ENCODE measurements at regions not wholly inside any gene's neighbourhood (a gene's known extent, or its start where the extent isn't known, plus 50 kb on each side); places are given as distances from the start of the nearest gene placed in this dataset.
"Not testable (repeated sequence)": the region's sequence is repeated elsewhere in the genome, so short reads cannot be mapped to it uniquely, and the experiment has no call there.

DNA sequence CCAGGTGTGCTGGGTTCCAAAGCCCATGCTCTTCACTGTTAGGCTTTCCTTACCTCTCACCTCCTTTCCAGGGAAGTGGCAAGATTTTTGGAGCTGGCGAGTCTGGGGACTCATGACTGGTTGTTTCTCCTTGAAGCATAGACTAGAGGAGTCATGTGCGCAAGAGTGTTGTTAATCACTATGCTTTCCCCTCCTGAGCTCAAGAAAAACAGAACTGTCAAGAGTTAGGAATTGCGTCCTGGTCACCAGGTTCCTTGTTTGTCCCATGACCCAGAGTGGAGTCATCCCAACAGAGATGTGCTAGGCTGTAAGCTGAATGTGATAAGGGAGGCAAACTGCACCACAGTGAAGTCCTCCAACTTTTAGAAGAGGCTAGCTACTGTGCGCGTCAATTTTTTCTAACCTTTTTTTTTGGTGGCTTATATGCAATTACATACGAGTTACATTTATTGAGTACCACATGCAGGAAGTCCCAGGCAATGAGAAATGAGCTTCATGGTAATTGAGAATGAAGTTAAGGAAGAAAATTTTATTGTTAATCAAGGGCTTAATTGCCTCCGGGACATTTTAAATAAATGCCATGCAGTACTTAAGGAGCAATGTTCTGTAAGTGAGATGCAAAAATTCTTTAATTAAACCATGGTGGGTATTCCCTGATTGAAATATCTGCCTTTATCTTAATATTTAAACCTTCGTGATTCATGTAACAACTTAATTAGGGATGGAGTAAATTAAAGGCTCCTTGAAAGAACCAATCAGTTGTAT, 233.9 kb downstream of the ZIC5 start:
- Mint-ChIP-seq H3K36me3 (no peaks in the 10 kb centered on the region), H3K4me1 (peaks cover 6% of the 10 kb centered on the region)

DNA sequence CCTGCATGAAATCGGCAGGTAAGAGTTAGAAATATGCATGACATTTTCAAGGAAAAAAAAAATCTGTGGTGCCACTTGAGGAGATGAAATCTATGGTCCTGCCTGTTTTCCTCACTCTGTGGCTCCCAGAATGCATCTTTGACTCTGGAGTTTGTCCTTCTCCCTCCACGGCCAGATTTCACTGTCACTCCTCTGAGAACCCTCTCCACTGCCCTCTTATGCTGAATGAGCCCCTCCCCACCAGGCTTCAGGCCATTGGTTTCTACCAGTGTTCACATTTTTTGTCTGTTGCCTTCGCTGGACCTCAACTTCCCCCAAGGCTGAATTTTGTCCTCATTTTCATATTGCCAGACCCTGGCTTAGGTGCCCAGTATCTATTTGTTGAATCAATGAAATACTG, 235.0 kb downstream of the ZIC5 start:
- CTCF ChIA-PET: no interaction called here
- no peak overlapping the region for H3K27ac Mint-ChIP-seq
- DNase-seq: no peak
- peaks cover 6% of the 10 kb centered on the region for H3K4me1 Mint-ChIP-seq
- H3K36me3 Mint-ChIP-seq: no peaks in the 10 kb centered on the region
- H3K9me3 Mint-ChIP-seq (ENCODE audit: low read depth): no peaks in the 10 kb centered on the region
- no peak overlapping the region for H3K4me3 Mint-ChIP-seq
- peaks cover 9% of the 10 kb centered on the region for H3K27me3 Mint-ChIP-seq
- no peak for ATAC-seq

More for the DNA sequence above, 233.9 kb downstream of the ZIC5 start:
- H3K27ac Mint-ChIP-seq: no peak overlapping the region
- ATAC-seq (no peak), DNase-seq (no peak)
- H3K9me3 Mint-ChIP-seq (ENCODE audit: low read depth): no peaks in the 10 kb centered on the region
- CTCF ChIA-PET: interaction anchor here (1.0 kb wide), 2 partner anchors 12 to 81 kb away, joined by 3 read pairs; no protein-coding TSS in a partner anchor
- peaks cover 12% of the 10 kb centered on the region for H3K27me3 Mint-ChIP-seq
- no peak overlapping the region for H3K4me3 Mint-ChIP-seq

DNA sequence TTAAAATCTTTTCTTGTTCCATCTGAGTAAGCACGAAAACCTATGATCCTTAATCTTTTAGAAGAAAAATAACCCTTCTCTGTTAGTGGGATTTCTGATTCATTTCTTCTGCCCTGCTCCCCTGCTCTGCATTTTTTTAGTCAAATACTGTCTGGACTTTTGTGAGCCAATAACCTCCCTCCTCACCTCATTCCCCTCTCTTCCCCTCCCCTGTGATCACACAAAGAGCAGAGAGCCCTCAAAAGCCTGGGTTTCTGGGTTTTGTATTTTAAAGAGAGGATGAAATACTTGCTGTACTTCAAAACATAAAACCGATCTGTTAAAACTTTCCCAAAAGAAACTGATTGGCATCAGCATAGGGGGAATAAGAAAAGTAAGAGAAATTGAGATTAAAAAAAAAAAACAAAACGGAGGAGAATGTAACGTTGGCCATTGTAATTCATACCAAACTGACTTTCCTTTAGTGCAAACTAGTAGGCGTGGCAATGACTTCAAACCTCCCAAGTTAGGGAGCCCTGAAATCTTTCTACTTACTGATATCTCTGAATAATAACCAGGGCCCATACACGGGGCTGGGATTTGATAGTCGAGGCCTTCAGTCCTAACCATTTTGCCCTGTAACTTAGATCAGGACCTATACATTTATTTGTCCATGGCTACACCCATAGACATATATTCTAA, 232.9 kb downstream of the TM9SF2 start:
- H3K4me3 Mint-ChIP-seq: no peak overlapping the region
- H3K36me3 Mint-ChIP-seq: no peaks in the 10 kb centered on the region
- H3K27ac Mint-ChIP-seq: no peak overlapping the region
- H3K9me3 Mint-ChIP-seq (ENCODE audit: low read depth): no peaks in the 10 kb centered on the region
- DNase-seq: no peak
- H3K4me1 Mint-ChIP-seq: no peaks in the 10 kb centered on the region
- H3K27me3 Mint-ChIP-seq: peaks cover 2% of the 10 kb centered on the region
- no peak for ATAC-seq
- CTCF ChIA-PET: no interaction called here

DNA sequence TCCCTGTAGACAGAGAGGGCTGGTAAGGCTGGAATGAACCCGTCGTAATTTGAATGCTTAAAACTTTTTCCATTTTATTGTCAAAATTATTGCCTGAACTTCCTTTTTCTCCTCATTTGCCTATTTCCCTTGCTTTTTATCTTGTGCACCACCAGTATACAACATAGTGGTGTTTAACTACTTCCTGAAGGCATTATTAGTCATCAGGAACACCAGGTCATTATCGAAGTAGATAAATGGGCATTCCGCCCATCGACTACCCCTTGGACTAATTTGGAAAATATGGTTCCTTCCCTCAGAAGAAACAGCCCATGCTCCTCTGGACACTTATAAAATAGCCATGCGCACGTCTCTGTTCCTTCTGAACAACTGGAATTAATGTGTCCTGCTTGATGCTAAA, 232.1 kb downstream of the TM9SF2 start:
- CTCF ChIA-PET: no interaction called here
- Mint-ChIP-seq H3K4me1 (no peaks in the 10 kb centered on the region), H3K27ac (no peak overlapping the region), H3K27me3 (no peaks in the 10 kb centered on the region), H3K9me3 (ENCODE audit: low read depth) (no peaks in the 10 kb centered on the region), H3K4me3 (no peak overlapping the region), H3K36me3 (no peaks in the 10 kb centered on the region)
- DNase-seq: no peak
- ATAC-seq: no peak

DNA sequence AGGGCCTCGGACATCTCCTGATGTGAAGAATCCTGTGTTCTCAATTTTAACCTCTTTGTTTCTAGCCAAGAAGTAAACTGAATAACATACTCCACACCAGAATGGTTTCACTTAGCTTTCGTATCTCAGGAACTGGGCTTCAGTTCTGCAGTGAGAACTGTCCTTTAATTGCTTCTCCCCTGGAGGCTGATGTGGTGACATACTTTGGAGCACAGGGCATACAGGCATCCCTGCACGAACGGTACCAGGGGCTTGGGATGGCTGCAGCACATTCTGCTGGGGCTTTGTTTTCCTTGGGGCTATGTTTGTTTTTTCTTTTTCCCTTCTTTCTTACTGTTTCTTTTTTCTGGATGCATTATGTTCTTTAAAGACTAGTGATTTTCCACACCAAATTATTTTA, 230.5 kb downstream of the TM9SF2 start:
- ATAC-seq (no peak), DNase-seq (no peak)
- no peaks in the 10 kb centered on the region for H3K4me1 Mint-ChIP-seq
- no peaks in the 10 kb centered on the region for H3K9me3 Mint-ChIP-seq (ENCODE audit: low read depth)
- no peak overlapping the region for H3K27ac Mint-ChIP-seq
- H3K4me3 Mint-ChIP-seq: no peak overlapping the region
- no peaks in the 10 kb centered on the region for H3K36me3 Mint-ChIP-seq
- no peaks in the 10 kb centered on the region for H3K27me3 Mint-ChIP-seq
- CTCF ChIA-PET: no interaction called here

DNA sequence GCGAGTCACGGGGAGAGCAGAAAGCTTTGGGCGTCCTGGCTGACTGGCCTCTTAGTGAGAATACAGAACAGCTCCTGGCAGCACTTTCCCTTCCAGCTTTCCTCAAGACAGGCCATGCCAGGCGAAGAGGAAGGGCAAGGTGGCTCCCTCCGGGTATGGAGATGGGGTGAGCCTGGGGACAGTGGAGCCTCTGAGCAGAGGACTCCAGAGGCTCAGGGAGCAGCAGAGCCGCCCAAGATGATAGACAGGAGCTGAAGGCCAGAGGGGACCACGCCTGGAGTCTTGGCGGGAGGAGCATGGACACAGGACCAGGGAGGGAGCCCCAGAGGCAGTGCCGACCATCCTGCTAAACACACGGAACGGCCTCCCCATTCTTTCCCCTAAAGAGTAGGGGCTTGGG, 229.1 kb downstream of the TM9SF2 start:
- ATAC-seq: no peak
- no peaks in the 10 kb centered on the region for H3K27me3 Mint-ChIP-seq
- H3K36me3 Mint-ChIP-seq: no peaks in the 10 kb centered on the region
- H3K4me3 Mint-ChIP-seq: no peak overlapping the region
- no peaks in the 10 kb centered on the region for H3K9me3 Mint-ChIP-seq (ENCODE audit: low read depth)
- H3K4me1 Mint-ChIP-seq: peaks cover 2% of the 10 kb centered on the region
- DNase-seq: no peak
- CTCF ChIA-PET: no interaction called here
- no peak overlapping the region for H3K27ac Mint-ChIP-seq

DNA sequence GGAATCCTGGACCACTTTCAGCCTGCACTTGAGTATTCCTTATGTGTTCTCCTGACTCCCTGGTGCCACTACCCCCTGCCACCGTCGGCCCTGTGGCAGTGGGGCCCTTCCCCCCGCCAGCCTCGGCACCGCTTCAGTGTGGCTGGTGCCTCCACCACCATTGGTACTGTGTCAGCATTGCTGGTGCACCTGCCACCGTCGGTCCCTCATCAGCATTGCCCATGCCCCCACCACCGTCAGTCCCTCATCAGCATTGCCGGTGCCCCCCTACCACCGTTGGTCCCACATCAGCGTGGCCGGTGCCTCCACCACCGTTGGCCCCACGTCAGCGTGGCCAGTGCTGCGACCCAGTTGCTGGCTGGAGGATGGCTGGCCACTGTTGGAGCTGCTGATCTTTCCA, 228.5 kb downstream of the TM9SF2 start:
- ATAC-seq: no peak
- peaks cover 7% of the 10 kb centered on the region for H3K4me1 Mint-ChIP-seq
- H3K4me3 Mint-ChIP-seq: no peak overlapping the region
- no peak overlapping the region for H3K27ac Mint-ChIP-seq
- no peak for DNase-seq
- no peaks in the 10 kb centered on the region for H3K9me3 Mint-ChIP-seq (ENCODE audit: low read depth)
- H3K36me3 Mint-ChIP-seq: no peaks in the 10 kb centered on the region
- CTCF ChIA-PET: no interaction called here
- H3K27me3 Mint-ChIP-seq: no peaks in the 10 kb centered on the region

DNA sequence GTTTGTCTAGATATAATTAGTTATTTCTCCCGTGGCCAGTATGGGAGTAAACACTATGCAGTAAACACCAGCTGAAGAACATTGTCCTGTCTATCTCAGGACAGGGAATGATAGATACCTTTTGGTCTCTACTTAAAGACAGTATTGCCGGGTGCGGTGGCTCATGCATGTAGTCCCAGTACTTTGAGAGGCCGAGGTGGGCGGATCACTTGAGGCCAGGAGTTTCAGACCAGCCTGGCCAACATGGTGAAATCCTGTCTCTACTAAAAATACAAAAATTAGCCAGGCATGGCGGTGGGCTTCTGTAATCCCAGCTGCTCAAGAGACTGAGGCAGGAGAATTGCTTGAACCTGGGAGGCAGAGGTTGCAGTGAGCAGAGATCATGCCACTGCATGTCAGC, 226.4 kb downstream of the TM9SF2 start:
- H3K4me1 Mint-ChIP-seq; CTCF ChIA-PET; H3K9me3 Mint-ChIP-seq (ENCODE audit: low read depth); ATAC-seq; H3K27ac Mint-ChIP-seq; H3K4me3 Mint-ChIP-seq; H3K36me3 Mint-ChIP-seq; H3K27me3 Mint-ChIP-seq; DNase-seq: not testable (repeated sequence)

DNA sequence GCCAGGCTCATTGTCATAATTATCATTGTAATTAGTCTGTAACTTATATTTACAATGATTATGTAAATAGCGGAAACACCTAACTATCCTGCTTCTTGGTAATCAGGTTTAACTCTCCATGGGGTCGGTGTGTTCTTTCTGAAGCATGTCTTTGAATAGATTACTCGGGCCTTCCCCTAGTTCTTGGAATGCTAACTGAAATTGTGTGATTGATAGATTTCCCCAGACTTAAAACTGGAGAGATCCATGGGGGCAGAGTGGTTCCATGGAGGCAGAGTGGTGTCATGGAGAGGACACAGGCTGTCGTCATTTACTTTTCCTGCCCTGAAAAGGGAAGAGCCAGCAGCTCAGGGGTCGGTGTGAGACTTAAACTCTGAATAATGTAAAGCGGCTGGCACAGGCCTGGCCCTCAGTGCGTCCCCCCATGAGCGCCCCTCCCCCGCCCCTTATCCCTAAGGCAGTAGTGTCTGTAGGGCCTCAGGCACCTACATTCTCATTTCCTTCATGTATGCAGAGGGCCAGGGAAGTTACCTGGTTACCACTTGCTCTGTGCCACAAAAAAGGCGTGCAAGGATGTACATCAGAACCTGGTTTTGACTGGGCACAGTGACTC, 225.1 kb downstream of the TM9SF2 start:
- DNase-seq (no peak), ATAC-seq (no peak)
- CTCF ChIA-PET: no interaction called here
- no peak overlapping the region for H3K27ac Mint-ChIP-seq
- H3K4me1 Mint-ChIP-seq: peaks cover 7% of the 10 kb centered on the region
- H3K4me3 Mint-ChIP-seq: no peak overlapping the region
- H3K27me3 Mint-ChIP-seq: no peaks in the 10 kb centered on the region
- no peaks in the 10 kb centered on the region for H3K9me3 Mint-ChIP-seq (ENCODE audit: low read depth)
- H3K36me3 Mint-ChIP-seq: no peaks in the 10 kb centered on the region

DNA sequence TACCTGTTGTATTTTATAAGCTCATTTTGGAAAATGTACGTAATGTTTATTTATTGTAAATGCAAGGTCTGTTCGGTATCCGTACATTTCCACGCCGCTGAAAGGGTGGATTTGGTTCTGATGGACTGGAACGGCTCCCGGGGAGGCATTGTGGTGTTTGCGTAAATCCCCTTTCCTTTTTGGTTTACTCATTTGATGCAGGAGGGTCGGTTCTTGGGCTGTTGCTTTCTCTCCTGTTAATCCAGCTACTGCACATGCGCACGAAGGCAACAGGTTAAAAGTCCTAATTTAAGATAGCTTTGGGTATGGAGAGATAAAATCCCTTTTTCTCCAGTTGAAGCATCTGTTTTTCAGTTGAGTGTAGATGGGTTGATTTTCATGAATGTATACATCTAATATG, 224.4 kb downstream of the TM9SF2 start:
- DNase-seq (no peak), ATAC-seq (no peak)
- no peak overlapping the region for H3K4me3 Mint-ChIP-seq
- no peaks in the 10 kb centered on the region for H3K36me3 Mint-ChIP-seq
- CTCF ChIA-PET: interaction anchor here (0.8 kb wide), 1 partner anchor 12 kb away, joined by 3 read pairs; no protein-coding TSS in a partner anchor
- no peaks in the 10 kb centered on the region for H3K27me3 Mint-ChIP-seq
- H3K4me1 Mint-ChIP-seq: peaks cover 7% of the 10 kb centered on the region
- no peak overlapping the region for H3K27ac Mint-ChIP-seq
- H3K9me3 Mint-ChIP-seq (ENCODE audit: low read depth): no peaks in the 10 kb centered on the region

DNA sequence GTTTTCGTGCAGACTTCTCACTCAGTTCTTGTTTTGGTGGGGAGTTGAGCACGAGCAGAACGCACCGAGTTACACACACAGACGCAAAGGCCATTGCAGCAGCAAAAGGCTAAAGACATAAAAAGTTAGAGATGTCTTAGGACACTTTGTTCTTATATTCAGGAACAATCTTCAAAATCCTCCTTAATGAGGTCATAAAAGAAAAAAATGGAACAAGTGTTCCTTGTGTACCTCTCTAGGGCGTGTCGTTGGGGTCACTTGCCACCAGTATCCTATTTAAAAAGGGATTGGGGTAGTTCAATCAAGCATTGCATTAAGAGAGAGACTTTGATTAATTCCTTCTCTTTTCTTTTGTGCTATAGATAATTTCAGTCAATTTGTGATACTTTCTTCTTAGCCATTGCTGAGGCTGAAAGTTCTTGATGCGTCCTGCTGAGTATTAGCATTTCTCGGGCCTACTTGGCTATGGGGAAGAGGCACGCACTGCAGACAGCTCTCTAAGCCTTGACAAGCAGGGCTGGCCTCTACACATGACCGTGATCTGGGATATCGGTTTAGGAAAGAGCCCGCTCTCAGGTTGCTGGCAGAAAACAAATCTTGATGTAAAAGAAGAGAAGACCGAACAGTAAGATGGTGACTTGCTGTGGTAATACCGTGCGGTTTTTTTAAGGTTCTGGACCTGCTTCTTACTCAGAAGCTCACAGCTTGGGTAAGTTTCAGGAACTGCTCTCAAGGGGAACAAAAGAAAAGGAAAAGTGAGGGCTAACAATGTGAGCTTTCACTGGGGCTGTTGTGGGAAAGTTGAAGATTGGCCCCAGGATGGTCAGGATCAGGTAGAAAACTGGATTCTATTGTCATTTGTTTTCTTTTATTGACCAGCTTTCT, 223.6 kb downstream of the TM9SF2 start:
- Mint-ChIP-seq H3K9me3 (ENCODE audit: low read depth) (no peaks in the 10 kb centered on the region), H3K36me3 (no peaks in the 10 kb centered on the region), H3K27me3 (no peaks in the 10 kb centered on the region), H3K4me3 (no peak overlapping the region), H3K4me1 (peaks cover 7% of the 10 kb centered on the region), H3K27ac (no peak overlapping the region)
- DNase-seq (no peak), ATAC-seq (no peak)
- CTCF ChIA-PET: interaction anchor here (0.8 kb wide), 1 partner anchor 13 kb away, joined by 3 read pairs; no protein-coding TSS in a partner anchor

DNA sequence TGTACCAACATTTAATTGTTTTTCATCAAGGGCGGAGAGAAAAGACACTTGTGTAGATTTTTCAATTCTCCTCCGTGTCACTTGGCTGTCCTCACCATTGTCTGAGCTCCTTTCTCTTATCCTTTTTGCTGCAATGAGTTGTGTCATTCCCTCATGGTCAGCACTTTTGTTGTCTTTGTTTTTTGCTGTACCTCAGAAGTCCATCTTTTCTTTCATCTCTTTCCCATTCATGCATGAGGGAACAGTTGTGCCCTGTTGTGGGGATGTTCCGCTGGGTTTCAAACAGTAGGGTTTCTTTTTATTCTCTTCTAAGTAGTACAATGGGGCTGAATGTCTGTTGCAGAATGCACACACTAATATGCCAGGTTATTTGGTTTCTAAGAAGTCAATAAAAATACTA, 222.6 kb downstream of the TM9SF2 start:
- Mint-ChIP-seq H3K4me3 (no peak overlapping the region), H3K27me3 (no peaks in the 10 kb centered on the region), H3K27ac (no peak overlapping the region), H3K36me3 (no peaks in the 10 kb centered on the region), H3K9me3 (ENCODE audit: low read depth) (no peaks in the 10 kb centered on the region), H3K4me1 (peaks cover 7% of the 10 kb centered on the region)
- DNase-seq (no peak), ATAC-seq (no peak)
- CTCF ChIA-PET: no interaction called here

DNA sequence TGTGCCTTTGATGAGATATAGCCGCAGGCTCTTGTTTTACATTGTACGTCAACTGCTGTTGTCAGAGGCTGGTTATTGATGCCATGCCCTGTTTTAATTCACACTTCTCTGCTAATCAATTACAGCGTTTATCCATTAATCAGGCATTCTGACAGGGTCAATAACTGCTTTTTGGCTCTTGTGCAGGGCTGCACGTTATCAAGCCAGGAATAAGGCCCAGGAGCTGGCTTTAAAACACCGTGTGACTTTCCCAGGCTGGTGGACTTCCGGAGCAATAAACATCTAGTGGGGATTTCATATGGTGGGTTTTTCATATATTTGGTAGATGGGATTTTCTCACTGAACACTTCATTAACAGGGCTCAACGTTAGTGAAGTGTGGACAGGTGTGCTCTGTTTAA, 221.7 kb downstream of the TM9SF2 start:
- CTCF ChIA-PET: no interaction called here
- Mint-ChIP-seq H3K27me3 (no peaks in the 10 kb centered on the region), H3K4me3 (no peak overlapping the region), H3K27ac (no peak overlapping the region), H3K4me1 (peaks cover 7% of the 10 kb centered on the region), H3K36me3 (no peaks in the 10 kb centered on the region), H3K9me3 (ENCODE audit: low read depth) (no peaks in the 10 kb centered on the region)
- DNase-seq (no peak), ATAC-seq (no peak)
